DND-41 (cell line): ENCODE measurements at regions not wholly inside any gene's neighbourhood (a gene's known extent, or its start where the extent isn't known, plus 50 kb on each side); places are given as distances from the start of the nearest gene placed in this dataset.

Experiments used
- EZH2 ChIP-seq: IDR thresholded peaks from 3 replicates; pipeline ENCODE4 v1.6.1; 2012; ENCODE audit warnings: borderline replicate concordance, low read depth, mild to moderate bottlenecking, moderate library complexity, low read length, inconsistent platforms; ENCODE audit not compliant: severe bottlenecking
- TF ChIP-seq, protein P1 (sequence below): IDR thresholded peaks from 2 replicates; pipeline ENCODE4 v1.5.1; 2012; ENCODE audit warnings: borderline replicate concordance, low read length, moderate library complexity, mild to moderate bottlenecking; ENCODE audit not compliant: poor library complexity, severe bottlenecking; ENCODE audit errors: extremely low read depth

- TF ChIP-seq, protein P1, sequence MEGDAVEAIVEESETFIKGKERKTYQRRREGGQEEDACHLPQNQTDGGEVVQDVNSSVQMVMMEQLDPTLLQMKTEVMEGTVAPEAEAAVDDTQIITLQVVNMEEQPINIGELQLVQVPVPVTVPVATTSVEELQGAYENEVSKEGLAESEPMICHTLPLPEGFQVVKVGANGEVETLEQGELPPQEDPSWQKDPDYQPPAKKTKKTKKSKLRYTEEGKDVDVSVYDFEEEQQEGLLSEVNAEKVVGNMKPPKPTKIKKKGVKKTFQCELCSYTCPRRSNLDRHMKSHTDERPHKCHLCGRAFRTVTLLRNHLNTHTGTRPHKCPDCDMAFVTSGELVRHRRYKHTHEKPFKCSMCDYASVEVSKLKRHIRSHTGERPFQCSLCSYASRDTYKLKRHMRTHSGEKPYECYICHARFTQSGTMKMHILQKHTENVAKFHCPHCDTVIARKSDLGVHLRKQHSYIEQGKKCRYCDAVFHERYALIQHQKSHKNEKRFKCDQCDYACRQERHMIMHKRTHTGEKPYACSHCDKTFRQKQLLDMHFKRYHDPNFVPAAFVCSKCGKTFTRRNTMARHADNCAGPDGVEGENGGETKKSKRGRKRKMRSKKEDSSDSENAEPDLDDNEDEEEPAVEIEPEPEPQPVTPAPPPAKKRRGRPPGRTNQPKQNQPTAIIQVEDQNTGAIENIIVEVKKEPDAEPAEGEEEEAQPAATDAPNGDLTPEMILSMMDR = no peak
- no peak for TF ChIP-seq EZH2
Observed at GRCh38 chr11:106379712-106380111, 302.2 kb downstream of the AASDHPPT start.
